ENCODE measurements at regions not wholly inside any gene's neighbourhood (a gene's known extent, or its start where the extent isn't known, plus 50 kb on each side); places are given as distances from the start of the nearest gene placed in this dataset.
"Not testable (repeated sequence)": the region's sequence is repeated elsewhere in the genome, so short reads cannot be mapped to it uniquely, and the experiment has no call there.

DNA sequence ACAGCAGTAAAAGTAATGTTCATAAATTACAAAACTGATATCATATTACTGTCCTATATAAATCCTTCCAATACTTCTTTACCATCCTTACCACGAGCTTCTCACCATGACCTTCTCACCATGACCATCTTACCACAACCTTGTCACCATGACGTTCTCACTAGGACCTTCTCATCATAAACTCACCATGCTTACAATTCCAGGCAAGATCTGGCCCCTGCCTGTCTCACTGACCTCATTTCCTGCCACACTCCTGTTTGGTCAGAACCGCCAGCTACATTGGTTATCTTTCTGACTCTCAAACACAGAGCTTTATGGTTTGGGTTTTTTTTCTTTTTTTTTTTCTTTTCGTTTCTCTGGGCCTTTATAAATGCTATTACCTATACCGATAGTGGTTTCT, 827.6 kb downstream of the RNF144A start:
- DNase-seq (ENCODE audit: low read depth in 2 of 2, low spot score in 1 of 2) = no peak

DNA sequence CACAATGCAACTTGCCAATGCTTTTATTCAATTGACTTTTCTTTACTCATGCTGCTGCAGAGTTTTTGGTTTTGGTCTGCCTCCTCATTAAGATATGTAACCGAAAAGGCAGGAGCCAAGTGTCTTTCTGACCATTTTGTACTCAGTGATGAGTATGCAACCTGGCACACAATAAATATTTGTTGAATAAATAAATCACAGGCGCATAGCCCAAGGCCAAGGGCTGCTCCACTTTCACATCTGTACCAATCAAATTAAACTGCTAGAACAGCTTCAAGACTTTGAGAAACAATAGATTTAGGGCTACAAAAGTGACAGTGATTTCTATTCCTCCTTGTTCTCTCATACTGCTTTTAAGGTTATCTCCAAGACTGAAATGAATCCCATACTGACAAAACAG, 828.2 kb downstream of the RNF144A start:
- no peak for DNase-seq (ENCODE audit: low read depth in 2 of 2, low spot score in 1 of 2)

DNA sequence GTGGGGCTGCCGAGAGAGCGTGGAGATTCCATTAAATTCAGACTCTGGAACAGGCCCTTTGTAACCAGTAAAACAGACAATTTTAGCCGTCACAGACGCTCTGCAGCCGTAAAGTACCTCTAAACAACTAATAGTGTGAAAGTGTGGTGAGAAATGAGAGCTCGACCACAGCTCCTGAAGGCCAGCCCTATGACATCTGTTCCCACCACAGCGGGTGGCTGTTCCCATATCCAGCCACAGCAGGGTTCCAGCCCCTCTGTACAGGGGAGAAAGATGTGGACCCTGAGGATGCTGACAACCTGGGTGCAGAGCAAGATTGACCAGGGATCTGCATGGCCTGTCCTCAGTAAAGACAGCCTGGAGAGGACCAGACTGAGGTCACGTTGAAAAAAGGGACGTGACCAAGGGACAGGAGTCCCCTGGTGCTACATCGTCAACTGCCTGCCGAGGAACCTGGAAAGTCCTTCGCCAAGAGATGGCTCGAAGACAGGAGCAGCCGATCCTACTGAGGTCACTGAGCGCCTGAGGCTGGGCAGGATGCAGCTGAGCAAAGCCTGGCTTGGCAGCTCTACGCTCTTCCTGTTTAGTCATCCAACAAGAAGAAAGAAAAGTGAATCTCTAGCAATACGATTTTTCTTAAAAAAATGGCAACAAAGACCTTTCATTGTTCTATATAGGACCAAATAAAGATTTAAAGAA, 831.7 kb downstream of the RNF144A start:
- DNase-seq (ENCODE audit: low read depth in 2 of 2, low spot score in 1 of 2) = no peak

GRCh38 chr2:7749895-7750559, 832.8 kb downstream of the RNF144A start:
- DNase-seq (ENCODE audit: low read depth in 2 of 2, low spot score in 1 of 2) = no peak

- no peak for DNase-seq (ENCODE audit: low read depth in 2 of 2, low spot score in 1 of 2)
These were observed 835.1 kb downstream of the RNF144A start for GRCh38 chr2:7752291-7752690.

DNA sequence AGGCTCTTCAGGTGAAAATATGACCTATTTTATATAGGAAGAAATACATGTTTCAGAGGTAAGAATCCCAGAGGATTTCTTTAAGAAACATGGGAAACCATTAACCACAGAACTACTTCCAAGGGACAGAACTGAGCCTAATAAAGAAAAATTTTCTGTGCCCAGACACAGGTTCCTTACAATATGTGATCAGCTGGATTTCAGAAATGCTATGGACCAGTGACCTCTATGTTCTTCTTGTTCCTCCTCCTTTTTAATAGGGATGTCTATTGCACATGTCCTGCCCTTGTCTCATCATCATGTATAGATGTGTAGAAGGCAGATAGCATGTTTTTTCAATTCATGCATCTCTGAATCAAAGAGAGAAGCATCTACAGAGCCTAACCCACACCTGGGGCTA, 836.6 kb downstream of the RNF144A start:
- DNase-seq (ENCODE audit: low read depth in 2 of 2, low spot score in 1 of 2) = no peak

DNA sequence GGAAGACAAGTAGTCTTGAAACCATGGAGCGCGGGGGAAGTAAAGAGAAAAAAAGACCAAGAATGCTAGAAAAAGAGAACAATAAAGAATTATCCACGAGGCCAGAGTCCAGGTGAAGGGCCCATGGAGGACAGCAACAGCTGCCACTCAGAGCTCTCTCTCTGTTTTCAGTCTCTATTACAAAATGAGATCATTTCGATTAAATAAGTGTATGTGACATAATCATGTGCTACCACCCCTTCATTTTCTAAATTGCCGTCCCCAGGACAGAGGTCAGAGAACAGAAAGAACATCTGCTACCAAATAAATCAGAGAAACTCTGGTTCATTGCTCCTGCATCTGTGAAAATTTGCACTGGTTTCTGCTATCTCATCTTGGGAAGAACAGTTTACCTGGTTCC, 838.7 kb downstream of the RNF144A start:
- no peak for DNase-seq (ENCODE audit: low read depth in 2 of 2, low spot score in 1 of 2)

GRCh38 chr2:7758073-7758759, 841.0 kb downstream of the RNF144A start:
- no peak for DNase-seq (ENCODE audit: low read depth in 2 of 2, low spot score in 1 of 2)

DNA sequence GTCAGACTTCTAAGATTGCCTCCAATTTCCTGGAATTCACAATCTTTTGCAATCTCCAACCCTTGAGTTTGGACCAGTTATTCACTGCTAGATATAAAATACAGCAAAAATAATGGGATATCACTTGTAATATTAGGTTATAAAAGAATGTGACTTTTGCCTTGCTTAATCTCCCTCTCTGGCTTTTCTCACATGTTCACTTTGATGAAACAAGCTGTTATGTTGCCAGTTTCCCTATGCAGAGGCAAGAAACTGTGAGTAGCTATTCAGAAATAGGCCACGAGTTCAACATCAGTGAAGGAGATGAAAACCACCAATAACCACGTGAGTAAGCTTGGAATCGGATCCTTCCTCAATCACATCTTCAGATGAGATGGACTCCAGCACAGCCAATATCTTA, 842.7 kb downstream of the RNF144A start:
- no peak for DNase-seq (ENCODE audit: low read depth in 2 of 2, low spot score in 1 of 2)

DNA sequence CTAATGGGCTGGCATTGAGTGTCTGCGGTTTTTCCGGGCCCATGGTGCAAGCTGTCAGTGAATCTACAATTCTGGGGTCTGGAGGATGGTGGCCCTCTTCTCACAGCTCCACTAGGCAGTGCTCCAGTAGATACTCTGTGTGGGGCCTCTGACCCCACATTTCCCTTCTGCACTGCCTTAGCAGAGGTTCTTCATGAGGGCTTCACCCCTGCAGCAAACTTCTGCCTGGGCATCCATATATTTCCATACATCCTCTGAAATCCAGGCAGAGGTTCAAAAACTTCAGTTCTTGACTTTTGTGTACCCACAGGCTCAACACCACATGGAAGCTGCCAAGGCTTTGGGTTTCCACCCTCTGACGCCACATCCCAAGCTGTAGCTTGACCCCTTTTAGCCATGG, 846.2 kb downstream of the RNF144A start:
- not testable (repeated sequence) for DNase-seq (ENCODE audit: low read depth in 2 of 2, low spot score in 1 of 2)

GRCh38 chr2:7765236-7765635, 848.0 kb downstream of the RNF144A start:
- no peak for DNase-seq (ENCODE audit: low read depth in 2 of 2, low spot score in 1 of 2)

- DNase-seq (ENCODE audit: low read depth in 2 of 2, low spot score in 1 of 2) = no peak
These were observed 849.0 kb downstream of the RNF144A start for GRCh38 chr2:7766088-7766722.

DNA sequence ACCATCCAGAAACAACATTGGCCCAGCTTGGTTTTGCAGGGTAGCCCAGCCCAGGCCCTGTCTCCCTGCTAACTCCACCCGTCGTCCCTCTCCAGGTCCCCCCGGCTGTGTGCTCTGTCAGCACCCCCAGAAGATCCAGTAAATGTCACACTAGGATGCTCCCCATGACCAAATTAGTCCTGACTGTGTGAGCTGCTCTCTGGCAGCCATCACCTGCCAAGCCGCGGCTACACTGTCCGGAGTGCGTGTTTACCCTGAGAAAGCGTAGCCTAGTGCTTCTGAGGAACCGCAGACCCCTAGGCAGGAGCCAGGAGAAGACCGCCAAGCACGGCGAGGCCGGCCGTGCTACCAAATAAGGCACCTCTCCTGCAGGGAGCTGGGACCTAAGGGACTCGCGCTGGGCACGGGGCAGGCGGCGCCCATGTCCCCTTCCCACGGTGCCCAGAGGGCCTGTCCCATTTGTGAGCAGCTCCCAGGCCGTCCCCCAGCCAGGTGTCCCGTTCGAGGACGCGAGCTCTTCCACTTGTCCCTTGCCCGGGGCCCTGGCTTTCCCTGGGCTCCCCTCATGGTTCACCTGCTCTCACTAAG, 849.9 kb downstream of the RNF144A start:
- DNase-seq (ENCODE audit: low read depth in 2 of 2, low spot score in 1 of 2) = no peak

GRCh38 chr2:7767902-7768301, 850.7 kb downstream of the RNF144A start:
- DNase-seq (ENCODE audit: low read depth in 2 of 2, low spot score in 1 of 2) = no peak

GRCh38 chr2:7771781-7772180, 854.6 kb downstream of the RNF144A start:
- DNase-seq (ENCODE audit: low read depth in 2 of 2, low spot score in 1 of 2) = no peak

DNA sequence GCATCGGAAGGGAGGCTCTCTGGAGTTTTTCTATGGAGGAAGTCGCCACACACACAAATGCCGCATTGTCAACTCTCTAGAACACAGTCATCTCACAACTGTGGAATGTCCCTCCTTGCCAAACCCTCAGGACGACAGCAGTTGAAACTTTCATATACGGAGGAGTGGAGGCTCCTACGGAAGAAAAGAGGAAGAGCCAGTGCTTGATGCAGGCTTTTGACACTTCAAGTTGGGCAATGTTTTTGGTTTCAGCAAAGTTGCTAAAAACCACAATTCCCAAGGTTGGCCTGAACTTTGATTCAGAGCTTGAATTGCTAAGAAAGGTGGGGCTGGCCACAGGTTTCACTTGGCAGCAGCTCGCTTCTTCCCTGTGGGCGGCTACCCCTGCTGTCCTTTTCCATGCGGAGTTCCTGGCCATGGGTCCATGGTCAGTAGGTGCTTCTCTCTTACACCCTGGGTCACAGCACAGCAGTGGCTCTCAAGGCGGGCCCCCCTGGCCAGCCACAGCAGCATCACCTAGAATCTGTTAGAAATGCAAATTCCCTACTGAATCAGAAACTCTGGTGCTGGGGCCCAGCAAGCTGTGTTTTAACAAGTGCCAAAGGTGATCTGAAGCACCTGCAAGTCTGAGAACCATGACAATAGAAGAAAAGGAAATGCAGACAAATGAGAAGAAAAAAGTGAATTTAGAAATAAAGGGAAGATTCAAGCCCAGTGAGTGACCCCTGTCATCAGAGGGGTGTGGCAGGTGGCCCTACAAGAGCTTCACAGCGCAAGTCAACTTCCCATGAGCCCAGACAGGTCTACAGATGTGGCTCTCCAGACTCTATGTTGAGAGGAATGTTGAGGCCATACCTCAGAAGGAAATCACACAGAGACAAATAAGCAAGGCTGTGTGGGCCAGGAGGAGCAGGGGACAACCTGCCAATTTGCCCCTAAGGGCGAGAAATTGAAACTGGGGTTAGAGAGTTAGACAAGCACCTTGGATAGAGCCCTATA, 856.4 kb downstream of the RNF144A start:
- DNase-seq (ENCODE audit: low read depth in 2 of 2, low spot score in 1 of 2) = no peak

DNA sequence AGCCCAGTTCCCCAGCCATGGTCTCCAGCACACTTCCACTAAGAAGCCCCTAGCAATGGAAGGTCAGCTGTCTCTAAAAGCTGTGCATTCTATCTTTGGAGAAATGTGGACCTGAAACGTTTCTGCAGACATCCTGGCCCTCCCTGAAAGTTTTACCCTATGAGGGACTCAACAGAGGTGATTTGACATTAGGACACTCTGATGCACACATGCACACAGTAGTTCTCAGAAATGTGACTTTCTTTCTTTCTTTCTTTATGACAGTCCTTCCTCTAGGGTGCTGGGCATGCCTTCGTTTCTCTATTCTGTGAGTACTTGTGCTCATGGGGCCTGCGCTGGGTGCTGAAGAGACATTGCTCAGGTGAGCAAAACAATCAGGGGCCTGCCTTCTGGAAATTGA, 857.3 kb downstream of the RNF144A start:
- no peak for DNase-seq (ENCODE audit: low read depth in 2 of 2, low spot score in 1 of 2)

DNA sequence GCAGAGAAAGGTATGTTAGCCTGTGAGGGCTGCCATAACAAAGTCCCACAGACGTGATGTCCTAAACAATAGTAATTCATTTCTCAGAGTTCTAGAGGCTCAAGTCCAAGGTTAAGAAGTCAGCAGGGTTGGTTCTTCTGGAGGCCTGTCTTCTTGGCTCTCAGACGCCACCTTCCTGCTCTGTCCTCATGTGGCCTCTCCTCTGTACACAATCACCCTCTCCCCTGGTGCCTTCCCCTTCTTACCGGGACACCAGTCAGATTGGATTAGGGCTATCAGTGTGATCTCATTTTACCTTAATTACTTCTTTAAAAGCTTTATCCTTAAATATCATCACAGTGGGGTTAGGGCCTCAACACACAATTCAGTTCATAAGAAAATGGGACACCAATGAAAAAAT, 860.5 kb downstream of the RNF144A start:
- DNase-seq (ENCODE audit: low read depth in 2 of 2, low spot score in 1 of 2) = no peak

GRCh38 chr2:7780321-7780720, 863.1 kb downstream of the RNF144A start:
- no peak for DNase-seq (ENCODE audit: low read depth in 2 of 2, low spot score in 1 of 2)

GRCh38 chr2:7785700-7786099, 868.5 kb downstream of the RNF144A start:
- DNase-seq (ENCODE audit: low read depth in 2 of 2, low spot score in 1 of 2) = no peak
